ENCODE measurements at regions not wholly inside any gene's neighbourhood (a gene's known extent, or its start where the extent isn't known, plus 50 kb on each side); places are given as distances from the start of the nearest gene placed in this dataset.

GRCh38 chr9:7452378-7452777 lies 347.2 kb downstream of the DMAC1 start:
- no peak for TF ChIP-seq POLR2A (IDR thresholded peaks at IDR 0.05)
- no peak for TF ChIP-seq POLR2AphosphoS5 (IDR thresholded peaks at IDR 0.05)
- TF ChIP-seq CTCF (IDR thresholded peaks at IDR 0.05) = no peak
- TF ChIP-seq EP300 (IDR thresholded peaks at IDR 0.05; ENCODE audit: low read depth) = no peak
- DNase-seq = no peak
- Histone ChIP-seq H3K9me3 (no peaks in the 10 kb centered on the region), H3K4me1 (peaks cover 0 to 27% (median 8%) of the 10 kb centered on the region in 4 donors), H3K27ac (no peak overlapping the region), H3K27me3 (no peaks in the 10 kb centered on the region), H3K36me3 (no peaks in the 10 kb centered on the region), H3K4me3 (no peak overlapping the region)
- intact Hi-C loops (cut with DNase I; ENCODE audit: low total_unique reads) = no loop called here
- in situ Hi-C loops (cut with MboI; ENCODE audit: low pct_ligation_motif_present in 1 of 4, low pct_unique_long_range_greater_than_20kb in 1 of 4, low sequenced_read_pairs in 3 of 4) = no loop called here
- WGBS, 2 donors (ENCODE audit: low coverage in 1 of 2) = 0% methylated on average over 1 of the region's 1 CpG; no CpG with 5 or more reads in 1 of the 2 donors

GRCh38 chr9:7451062-7451461 lies 348.5 kb downstream of the DMAC1 start:
- Histone ChIP-seq H3K27me3 (no peaks in the 10 kb centered on the region), H3K4me1 (peaks cover 0 to 14% (median 8%) of the 10 kb centered on the region in 4 donors), H3K27ac (no peak overlapping the region), H3K9me3 (no peaks in the 10 kb centered on the region), H3K36me3 (no peaks in the 10 kb centered on the region), H3K4me3 (no peak overlapping the region)
- TF ChIP-seq CTCF (IDR thresholded peaks at IDR 0.05) = no peak
- no peak for TF ChIP-seq POLR2A (IDR thresholded peaks at IDR 0.05)
- no peak for TF ChIP-seq EP300 (IDR thresholded peaks at IDR 0.05; ENCODE audit: low read depth)
- no peak for TF ChIP-seq POLR2AphosphoS5 (IDR thresholded peaks at IDR 0.05)
- 68 to 76% methylated on average over 2 to 3 of the region's 3 CpGs for WGBS, 2 donors (ENCODE audit: low coverage in 1 of 2)
- intact Hi-C loops (cut with DNase I; ENCODE audit: low total_unique reads) (no loop called here), in situ Hi-C loops (cut with MboI; ENCODE audit: low pct_ligation_motif_present in 1 of 4, low pct_unique_long_range_greater_than_20kb in 1 of 4, low sequenced_read_pairs in 3 of 4) (no loop called here)
- DNase-seq = no peak

GRCh38 chr9:7443541-7443940 lies 356.0 kb downstream of the DMAC1 start:
- H3K4me1 ChIP-seq = no peaks in the 10 kb centered on the region
- DNase-seq = no peak
- TF ChIP-seq POLR2A (IDR thresholded peaks at IDR 0.05) = no peak
- TF ChIP-seq EP300 (IDR thresholded peaks at IDR 0.05; ENCODE audit: low read depth) = no peak
- TF ChIP-seq POLR2AphosphoS5 (IDR thresholded peaks at IDR 0.05) = no peak
- TF ChIP-seq CTCF (IDR thresholded peaks at IDR 0.05) = no peak
- no peak overlapping the region for H3K4me3 ChIP-seq
- 84 to 89% methylated on average over 1 of the region's 1 CpG for WGBS, 2 donors (ENCODE audit: low coverage in 1 of 2)
- H3K36me3 ChIP-seq = no peaks in the 10 kb centered on the region
- no peaks in the 10 kb centered on the region for H3K9me3 ChIP-seq
- intact Hi-C loops (cut with DNase I; ENCODE audit: low total_unique reads) (no loop called here), in situ Hi-C loops (cut with MboI; ENCODE audit: low pct_ligation_motif_present in 1 of 4, low pct_unique_long_range_greater_than_20kb in 1 of 4, low sequenced_read_pairs in 3 of 4) (no loop called here)
- H3K27ac ChIP-seq = no peak overlapping the region
- no peaks in the 10 kb centered on the region for H3K27me3 ChIP-seq

GRCh38 chr9:7439355-7439995 lies 360.1 kb downstream of the DMAC1 start:
- H3K4me3 ChIP-seq = no peak overlapping the region
- no peak overlapping the region for H3K27ac ChIP-seq
- intact Hi-C loops (cut with DNase I; ENCODE audit: low total_unique reads) = no loop called here
- H3K27me3 ChIP-seq = no peaks in the 10 kb centered on the region
- no peaks in the 10 kb centered on the region for H3K36me3 ChIP-seq
- no peak for TF ChIP-seq POLR2AphosphoS5 (IDR thresholded peaks at IDR 0.05)
- TF ChIP-seq EP300 (IDR thresholded peaks at IDR 0.05; ENCODE audit: low read depth) = no peak
- no peak for TF ChIP-seq CTCF (IDR thresholded peaks at IDR 0.05)
- no peak for TF ChIP-seq POLR2A (IDR thresholded peaks at IDR 0.05)
- no peaks in the 10 kb centered on the region for H3K9me3 ChIP-seq
- in situ Hi-C loops (cut with MboI; ENCODE audit: low pct_ligation_motif_present in 1 of 4, low pct_unique_long_range_greater_than_20kb in 1 of 4, low sequenced_read_pairs in 3 of 4) = no loop called here
- H3K4me1 ChIP-seq = no peaks in the 10 kb centered on the region
- no peak for DNase-seq
